Neuron (in vitro differentiated cells): ENCODE measurements at regions not wholly inside any gene's neighbourhood (a gene's known extent, or its start where the extent isn't known, plus 50 kb on each side); places are given as distances from the start of the nearest gene placed in this dataset.

Experiments
- H2AFZ ChIP-seq: one replicate; pipeline ENCODE4 v1.6.1; 2013; ENCODE audit warnings: low read depth, mild to moderate bottlenecking, inconsistent platforms, low read length, moderate library complexity
- H3K27me3 ChIP-seq: one replicate; pipeline ENCODE4 v1.6.1; 2013; ENCODE audit warnings: low read length; ENCODE audit not compliant: insufficient read depth
- H3K36me3 ChIP-seq: one replicate; pipeline ENCODE4 v1.6.1; 2013; ENCODE audit warnings: low read length; ENCODE audit not compliant: insufficient read depth
- H3K4me1 ChIP-seq: one replicate; pipeline ENCODE4 v1.6.1; 2013; ENCODE audit warnings: low read length; ENCODE audit not compliant: insufficient read depth
- H3K4me3 ChIP-seq: 2 replicates; pipeline ENCODE4 v1.5.1; 2013; ENCODE audit warnings: mild to moderate bottlenecking, low read length, moderate library complexity
- H3K9me3 ChIP-seq: one replicate; pipeline ENCODE4 v1.6.1; 2013; ENCODE audit warnings: low read length

DNA sequence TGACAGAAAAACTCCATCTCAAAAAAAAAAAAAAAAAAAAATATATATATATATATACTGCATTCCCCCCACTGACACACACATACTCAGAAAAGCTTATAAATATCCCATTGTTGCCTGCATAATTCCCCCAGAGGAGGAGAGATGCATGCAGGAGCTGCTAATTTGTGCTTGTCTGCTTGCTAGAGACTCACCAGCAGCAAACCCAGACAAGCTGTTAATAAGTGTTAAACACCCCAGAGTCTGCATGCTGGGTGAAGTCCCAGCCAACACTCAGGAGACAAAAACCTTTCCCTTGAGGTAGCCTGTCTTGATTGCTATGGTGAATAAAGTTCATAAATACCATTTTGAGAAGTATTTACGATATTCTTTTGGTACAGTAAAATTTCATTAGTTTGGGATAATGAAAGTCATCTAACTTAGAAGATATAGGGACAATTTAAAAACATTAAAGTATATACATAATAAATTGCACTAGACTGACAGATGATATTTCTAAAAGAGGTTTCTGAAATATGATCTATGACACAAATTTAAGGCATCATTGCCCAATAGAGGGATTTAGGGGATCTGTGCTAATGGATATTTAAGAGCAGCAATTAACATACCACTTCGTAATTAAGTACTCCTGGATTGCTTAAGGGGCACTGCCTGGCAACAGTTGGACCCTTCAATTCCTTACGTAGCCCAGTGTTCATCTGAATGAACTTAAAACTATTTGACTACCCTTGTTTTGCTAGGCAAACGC, 400.0 kb upstream of the C2CD4B start:
- Histone ChIP-seq H3K9me3 (no peaks in the 10 kb centered on the region), H3K36me3 (no peaks in the 10 kb centered on the region)

GRCh38 chr15:62565634-62566026, 400.5 kb upstream of the C2CD4B start:
- Histone ChIP-seq H3K9me3 (no peaks in the 10 kb centered on the region), H3K4me3 (no peak overlapping the region), H2AFZ (no peak overlapping the region), H3K27me3 (no peaks in the 10 kb centered on the region), H3K36me3 (no peaks in the 10 kb centered on the region), H3K4me1 (no peaks in the 10 kb centered on the region)

More for the DNA sequence above, 400.0 kb upstream of the C2CD4B start:
- no peak overlapping the region for H3K4me3 ChIP-seq
- no peak overlapping the region for H2AFZ ChIP-seq
- H3K27me3 ChIP-seq: no peaks in the 10 kb centered on the region
- no peaks in the 10 kb centered on the region for H3K4me1 ChIP-seq

- no peaks in the 10 kb centered on the region for H3K4me1 ChIP-seq
- no peaks in the 10 kb centered on the region for H3K27me3 ChIP-seq
- no peaks in the 10 kb centered on the region for H3K9me3 ChIP-seq
- no peaks in the 10 kb centered on the region for H3K36me3 ChIP-seq
- no peak overlapping the region for H2AFZ ChIP-seq
- H3K4me3 ChIP-seq: no peak overlapping the region
Observed at GRCh38 chr15:62566248-62566647, 401.2 kb upstream of the C2CD4B start.

GRCh38 chr15:62567501-62567900, 402.4 kb upstream of the C2CD4B start:
- Histone ChIP-seq H3K36me3 (no peaks in the 10 kb centered on the region), H3K4me1 (no peaks in the 10 kb centered on the region), H3K4me3 (no peak overlapping the region), H3K9me3 (no peaks in the 10 kb centered on the region), H3K27me3 (no peaks in the 10 kb centered on the region), H2AFZ (no peak overlapping the region)

GRCh38 chr15:62568004-62568403, 402.9 kb upstream of the C2CD4B start:
- no peaks in the 10 kb centered on the region for H3K4me1 ChIP-seq
- no peak overlapping the region for H3K4me3 ChIP-seq
- no peak overlapping the region for H2AFZ ChIP-seq
- H3K9me3 ChIP-seq: no peaks in the 10 kb centered on the region
- no peaks in the 10 kb centered on the region for H3K27me3 ChIP-seq
- no peaks in the 10 kb centered on the region for H3K36me3 ChIP-seq

DNA sequence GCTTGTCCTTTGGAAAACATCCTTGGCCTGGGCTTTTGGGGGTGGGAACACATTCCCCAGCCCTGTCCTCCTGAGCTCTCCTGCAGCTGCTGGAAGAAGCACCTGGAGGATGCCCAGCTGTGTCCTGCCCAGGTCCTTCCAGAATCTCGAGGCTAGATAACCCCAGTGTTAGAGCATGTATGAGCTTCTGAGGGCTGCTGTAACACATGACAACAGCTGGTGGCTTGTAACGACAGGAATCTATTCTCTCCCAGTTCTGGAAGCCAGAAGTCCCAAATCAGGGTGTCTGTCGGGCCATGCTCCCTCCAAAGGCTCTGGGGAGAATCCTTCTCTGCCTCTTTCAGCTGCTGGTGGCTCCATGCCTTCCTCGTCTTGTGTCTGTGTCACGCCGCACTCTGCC, 403.6 kb upstream of the C2CD4B start:
- no peaks in the 10 kb centered on the region for H3K4me1 ChIP-seq
- no peaks in the 10 kb centered on the region for H3K27me3 ChIP-seq
- H3K36me3 ChIP-seq: no peaks in the 10 kb centered on the region
- H3K9me3 ChIP-seq: no peaks in the 10 kb centered on the region
- H2AFZ ChIP-seq: no peak overlapping the region
- H3K4me3 ChIP-seq: no peak overlapping the region

DNA sequence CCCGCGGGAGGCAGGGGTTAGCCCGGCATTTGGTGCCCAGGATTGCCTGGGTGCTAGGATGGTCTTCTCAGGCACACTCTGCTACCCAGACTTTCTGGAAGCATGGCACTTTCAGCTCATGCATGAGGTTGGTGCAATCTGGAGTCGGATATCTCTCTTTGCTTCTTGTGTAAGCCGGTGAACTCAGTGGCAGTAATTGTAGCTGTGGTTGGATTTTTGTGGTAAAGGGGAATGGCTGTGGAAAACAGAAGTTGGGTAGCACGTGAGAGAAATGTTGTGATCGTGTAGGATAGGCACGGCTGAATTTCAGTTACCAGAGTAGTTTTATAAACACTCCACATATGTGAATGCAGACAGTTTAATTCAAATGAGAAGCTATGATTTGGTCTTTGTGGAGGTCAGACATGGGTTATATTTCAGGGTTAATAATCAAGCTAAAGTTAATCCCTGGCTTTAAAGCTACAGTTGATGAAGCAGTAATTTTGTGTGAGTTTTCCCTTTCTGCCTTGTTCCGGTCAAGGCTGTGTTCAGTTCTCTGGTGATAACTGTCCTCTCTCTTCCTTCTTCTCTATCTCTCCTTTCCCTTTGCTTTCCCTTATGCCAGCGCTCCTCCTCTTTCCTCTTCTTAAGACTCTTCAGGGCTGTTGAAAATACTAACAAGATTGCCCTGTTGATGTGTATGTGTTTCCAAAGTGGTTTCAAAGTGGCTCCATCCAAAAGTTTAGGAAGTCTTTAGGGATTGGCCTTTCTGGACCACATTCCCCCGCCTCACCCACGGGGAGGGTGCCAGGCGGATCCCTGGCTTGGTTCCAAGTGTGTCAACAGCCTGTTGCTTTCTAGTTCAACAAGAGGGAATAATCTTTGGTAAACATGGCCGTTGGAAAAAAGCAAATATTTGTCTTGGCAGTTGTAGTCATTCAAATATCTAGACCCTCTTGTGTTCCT, 404.6 kb upstream of the C2CD4B start:
- Histone ChIP-seq H2AFZ (no peak overlapping the region), H3K4me1 (no peaks in the 10 kb centered on the region), H3K27me3 (no peaks in the 10 kb centered on the region), H3K9me3 (no peaks in the 10 kb centered on the region), H3K4me3 (no peak overlapping the region), H3K36me3 (no peaks in the 10 kb centered on the region)

DNA sequence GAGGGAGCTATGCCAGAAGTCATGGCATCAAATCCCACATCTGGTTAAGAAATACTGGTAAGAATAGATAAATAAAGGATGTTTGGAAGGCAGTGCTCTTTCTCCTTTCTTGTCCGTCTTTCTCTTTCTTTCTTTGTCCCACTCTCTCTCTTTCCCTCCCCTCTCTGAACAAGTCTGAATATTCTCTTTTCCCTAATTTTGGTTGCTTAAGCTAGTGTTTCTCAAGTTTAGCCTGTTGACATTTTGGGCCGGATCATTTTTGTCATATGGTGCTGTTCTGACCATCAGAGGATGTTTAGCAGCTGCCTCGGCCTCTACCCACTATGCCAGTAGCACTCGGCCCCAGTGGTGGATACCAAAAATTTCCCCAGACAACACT, 405.3 kb upstream of the C2CD4B start:
- no peaks in the 10 kb centered on the region for H3K27me3 ChIP-seq
- no peak overlapping the region for H3K4me3 ChIP-seq
- no peak overlapping the region for H2AFZ ChIP-seq
- no peaks in the 10 kb centered on the region for H3K36me3 ChIP-seq
- no peaks in the 10 kb centered on the region for H3K9me3 ChIP-seq
- H3K4me1 ChIP-seq: no peaks in the 10 kb centered on the region

GRCh38 chr15:62571072-62571471, 406.0 kb upstream of the C2CD4B start:
- Histone ChIP-seq H3K4me1 (no peaks in the 10 kb centered on the region), H3K9me3 (no peaks in the 10 kb centered on the region), H2AFZ (no peak overlapping the region), H3K4me3 (no peak overlapping the region), H3K27me3 (no peaks in the 10 kb centered on the region), H3K36me3 (no peaks in the 10 kb centered on the region)

DNA sequence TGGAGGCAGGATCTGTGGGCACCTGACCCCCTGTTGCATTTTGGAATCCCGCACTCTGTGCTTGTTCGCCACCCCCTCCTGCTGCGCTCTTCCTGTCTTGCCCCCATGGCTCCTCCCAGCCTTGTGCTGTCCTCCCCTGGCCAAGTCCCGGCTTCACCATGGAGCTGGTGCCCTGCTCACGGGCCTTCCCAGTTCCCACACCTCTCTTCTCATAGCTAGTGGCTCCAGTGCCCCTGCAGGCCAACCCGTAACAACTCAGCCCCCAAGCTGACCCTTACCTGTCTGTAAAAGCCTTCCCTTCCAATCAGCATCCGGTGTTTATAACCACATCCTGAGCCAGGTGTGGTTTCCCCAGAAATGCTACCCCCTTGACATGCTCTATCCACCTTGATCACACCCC, 407.7 kb upstream of the C2CD4B start:
- Histone ChIP-seq H3K36me3 (no peaks in the 10 kb centered on the region), H3K9me3 (no peaks in the 10 kb centered on the region), H3K4me1 (no peaks in the 10 kb centered on the region), H3K27me3 (no peaks in the 10 kb centered on the region), H2AFZ (no peak overlapping the region), H3K4me3 (no peak overlapping the region)

- H3K27me3 ChIP-seq: no peaks in the 10 kb centered on the region
- H3K36me3 ChIP-seq: no peaks in the 10 kb centered on the region
- H3K4me1 ChIP-seq: no peaks in the 10 kb centered on the region
- no peaks in the 10 kb centered on the region for H3K9me3 ChIP-seq
- H2AFZ ChIP-seq: no peak overlapping the region
- no peak overlapping the region for H3K4me3 ChIP-seq
Observed at GRCh38 chr15:62573876-62574275, 408.8 kb upstream of the C2CD4B start.

DNA sequence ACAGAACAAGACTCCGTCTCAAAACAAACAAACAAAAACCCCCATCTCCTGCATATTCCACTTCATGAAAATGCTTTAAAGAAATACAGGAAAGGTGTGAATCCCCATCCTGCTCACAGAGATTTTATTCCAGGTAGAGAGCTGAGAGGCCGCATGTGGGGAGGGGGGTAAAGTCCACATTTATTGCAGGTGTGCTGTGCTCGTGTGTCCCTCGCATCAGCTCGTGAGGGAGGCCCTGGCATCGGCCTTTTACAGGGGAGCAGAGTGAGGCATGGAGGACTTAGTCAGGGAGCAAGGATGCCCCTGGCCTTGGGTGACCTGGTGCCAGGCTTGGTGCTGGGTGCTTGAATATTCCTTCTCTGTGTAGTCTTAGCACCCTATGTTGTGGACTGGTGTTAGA, 413.5 kb upstream of the C2CD4B start:
- Histone ChIP-seq H3K4me3 (no peak overlapping the region), H3K36me3 (no peaks in the 10 kb centered on the region), H3K4me1 (no peaks in the 10 kb centered on the region), H3K27me3 (no peaks in the 10 kb centered on the region), H3K9me3 (no peaks in the 10 kb centered on the region), H2AFZ (no peak overlapping the region)

DNA sequence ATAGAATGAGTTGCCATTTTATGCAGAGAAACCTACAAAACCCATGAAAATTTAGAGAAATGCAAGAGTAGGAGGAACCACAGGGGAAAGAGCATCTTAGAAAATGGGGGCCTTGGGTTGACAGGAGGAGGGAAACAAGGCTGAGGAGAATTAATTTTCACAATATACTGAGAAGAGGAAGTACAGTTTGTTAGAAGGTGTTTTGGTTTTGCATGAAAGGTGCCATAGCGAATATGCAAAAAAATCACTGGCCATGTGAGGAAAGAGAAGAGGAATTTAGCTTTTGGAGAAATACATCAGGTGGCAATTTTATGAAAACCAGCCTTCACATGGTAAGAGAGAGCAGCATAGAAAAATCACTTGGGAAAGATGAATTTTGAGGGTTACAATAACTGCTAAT, 413.9 kb upstream of the C2CD4B start:
- H2AFZ ChIP-seq: no peak overlapping the region
- peaks cover 2% of the 10 kb centered on the region for H3K4me1 ChIP-seq
- H3K9me3 ChIP-seq: no peaks in the 10 kb centered on the region
- H3K4me3 ChIP-seq: no peak overlapping the region
- H3K36me3 ChIP-seq: no peaks in the 10 kb centered on the region
- H3K27me3 ChIP-seq: no peaks in the 10 kb centered on the region
